ENCODE measurements at regions not wholly inside any gene's neighbourhood (a gene's known extent, or its start where the extent isn't known, plus 50 kb on each side); places are given as distances from the start of the nearest gene placed in this dataset.

GRCh38 chr4:45471335-45471734 lies 652.5 kb downstream of the GABRG1 start:
- no peaks in the 10 kb centered on the region for H3K79me1 ChIP-seq (ENCODE audit: low read depth in 1 of 2, low read length in 2 of 2)
- no TSS peak for BruUV-seq (replicated peaks)
- no peak overlapping the region for H2BK20ac ChIP-seq (ENCODE audit: low read depth, low read length)
- H3K36me3 ChIP-seq (ENCODE audit: control insufficient read depth, insufficient read depth, low read length) = no peaks in the 10 kb centered on the region
- H2BK120ac ChIP-seq (ENCODE audit: low read depth, low read length) = no peak overlapping the region
- no peak overlapping the region for H2AK9ac ChIP-seq (replicated peaks; ENCODE audit: low read depth, low read length, poor library complexity)
- H4K5ac ChIP-seq (ENCODE audit: low read depth, low read length) = no peak overlapping the region
- no peak overlapping the region for H4K8ac ChIP-seq (ENCODE audit: low read depth in 2 of 2, low read length in 2 of 2)
- H3K9ac ChIP-seq (ENCODE audit: low read depth, low read length) = no peak overlapping the region
- no peak overlapping the region for H3K4ac ChIP-seq (ENCODE audit: low read depth, low read length)
- dilution Hi-C loops (cut with HindIII; ENCODE audit: low sequenced_read_pairs, unreplicated experiment) (no loop called here), in situ Hi-C loops (cut with MboI; ENCODE audit: low sequenced_read_pairs) (no loop called here), intact Hi-C loops (cut with micrococcal nuclease) (no loop called here)
- H3K4me1 ChIP-seq (ENCODE audit: control insufficient read depth, insufficient read depth, low read length) = no peaks in the 10 kb centered on the region
- TF ChIP-seq USF2 (IDR thresholded peaks at IDR 0.05; ENCODE audit: low read depth, low read length) = no peak
- no peak for TF ChIP-seq BHLHE40 (IDR thresholded peaks at IDR 0.05; ENCODE audit: low read depth, low read length)
- no peak for TF ChIP-seq CHD1 (IDR thresholded peaks at IDR 0.05; ENCODE audit: low read depth, low read length)
- TF ChIP-seq MAZ (IDR thresholded peaks at IDR 0.05; ENCODE audit: borderline replicate concordance, low read depth, low read length) = no peak
- no peak for TF ChIP-seq POLR2A (IDR thresholded peaks at IDR 0.05; ENCODE audit: low read depth, low read length)
- no peak for TF ChIP-seq CEBPB (IDR thresholded peaks at IDR 0.05; ENCODE audit: low read depth, low read length)
- no peak for TF ChIP-seq RFX5 (IDR thresholded peaks at IDR 0.05; ENCODE audit: low read depth, low read length)
- no peak for TF ChIP-seq CTCF (conservative IDR thresholded peaks at IDR 0.05; ENCODE audit: low read depth, low read length)
- TF ChIP-seq ELK1 (IDR thresholded peaks at IDR 0.05; ENCODE audit: borderline replicate concordance, low read depth, low read length) = no peak
- no peak for TF ChIP-seq RAD21 (IDR thresholded peaks at IDR 0.05; ENCODE audit: low read length)
- no peak for TF ChIP-seq RCOR1 (IDR thresholded peaks at IDR 0.05; ENCODE audit: insufficient replicate concordance, low read length)
- no peak for TF ChIP-seq FOS (IDR thresholded peaks at IDR 0.05; ENCODE audit: low read depth, low read length)
- TF ChIP-seq MXI1 (IDR thresholded peaks at IDR 0.05; ENCODE audit: borderline replicate concordance, low read depth, low read length) = no peak
- TF ChIP-seq MAFK (IDR thresholded peaks at IDR 0.05; ENCODE audit: low read depth, low read length) = no peak
- no peak for TF ChIP-seq NFE2L2 (IDR thresholded peaks at IDR 0.05; ENCODE audit: low read depth, low read length)
- no peak for TF ChIP-seq SMC3 (IDR thresholded peaks at IDR 0.05; ENCODE audit: low read depth, low read length)
- no peak overlapping the region for H3K4me3 ChIP-seq (ENCODE audit: insufficient read depth, low read depth, low read length)
- ATAC-seq (ENCODE audit: low read depth) = no peak
- 60% methylated on average over 2 of the region's 4 CpGs; no CpG with 5 or more reads in 1 of the 2 experiments for WGBS, 2 experiments (ENCODE audit: extremely low coverage in 2 of 2, insufficient read length in 1 of 2)
- no peak overlapping the region for H3K4me2 ChIP-seq (ENCODE audit: low read depth, low read length)
- H2AK5ac ChIP-seq (ENCODE audit: low read depth, low read length) = no peak overlapping the region
- H2BK5ac ChIP-seq (ENCODE audit: low read depth, low read length, poor library complexity, severe bottlenecking) = no peak overlapping the region
- H3K9me3 ChIP-seq (ENCODE audit: control insufficient read depth, insufficient read depth, low read length) = peaks cover 18% of the 10 kb centered on the region
- H4K91ac ChIP-seq (ENCODE audit: insufficient read depth, low read depth, low read length) = no peak overlapping the region
- no peaks in the 10 kb centered on the region for H4K20me1 ChIP-seq (ENCODE audit: insufficient read depth, low read length)
- no peak overlapping the region for H2AFZ ChIP-seq (replicated peaks; ENCODE audit: low read length, poor library complexity)
- no peak overlapping the region for H3K14ac ChIP-seq (replicated peaks; ENCODE audit: low read depth, low read length)
- no peak for DNase-seq
- no peak overlapping the region for H3K27ac ChIP-seq (ENCODE audit: insufficient read depth, low read length)
- no peak overlapping the region for H3K56ac ChIP-seq (ENCODE audit: extremely low read depth, insufficient read depth, low read length)
- ChIA-PET CTCF (no interaction called here), POLR2A (ENCODE audit: unreplicated experiment) (no interaction called here)
- no peaks in the 10 kb centered on the region for H3K9me1 ChIP-seq (ENCODE audit: insufficient read depth, low read length)
- H3K18ac ChIP-seq (ENCODE audit: low read depth, low read length) = no peak overlapping the region
- no peak overlapping the region for H2BK15ac ChIP-seq (ENCODE audit: low read depth, low read length)
- no peaks in the 10 kb centered on the region for H3K27me3 ChIP-seq (ENCODE audit: control insufficient read depth, insufficient read depth, low read length)
- H3K23ac ChIP-seq (ENCODE audit: low read depth, low read length) = no peak overlapping the region

Data from IMR-90 (cell line).